Erythroblast (primary cell): ENCODE measurements at regions not wholly inside any gene's neighbourhood (a gene's known extent, or its start where the extent isn't known, plus 50 kb on each side); places are given as distances from the start of the nearest gene placed in this dataset.

Experiments
- GATA1 ChIP-seq: IDR thresholded peaks from 2 replicates; pipeline ENCODE4 v1.6.1; 2011; ENCODE audit warnings: low read depth, mild to moderate bottlenecking, control low read depth, low read length, moderate library complexity
- POLR2A ChIP-seq: IDR thresholded peaks from 2 replicates; pipeline ENCODE4 v1.6.1; 2011; ENCODE audit warnings: mild to moderate bottlenecking, low read length

GRCh38 chr18:70600225-70600925, 311.5 kb downstream of the SOCS6 start:
- TF ChIP-seq POLR2A, result no peak
- no peak for TF ChIP-seq GATA1
